Activated CD4-positive, alpha-beta T cell treated with anti-CD3 and anti-CD28 coated beads for 24 hours (primary cell): ENCODE measurements at regions not wholly inside any gene's neighbourhood (a gene's known extent, or its start where the extent isn't known, plus 50 kb on each side); places are given as distances from the start of the nearest gene placed in this dataset.

Experiments
- DNase-seq, 2 donors: peaks; one replicate each; pipeline ENCODE4 v3.0.0-alpha.2; 2020; ENCODE audit warnings: low read depth in 2 of 2

- DNase-seq, result no peak
Observed at GRCh38 chr5:158482125-158482524, 617.6 kb downstream of the EBF1 start.

GRCh38 chr5:158478139-158478538 lies 619.2 kb upstream of the CLINT1 start:
- DNase-seq, result no peak

GRCh38 chr5:158477214-158477613 lies 618.3 kb upstream of the CLINT1 start:
- no peak for DNase-seq

GRCh38 chr5:158473016-158473635 lies 614.2 kb upstream of the CLINT1 start:
- DNase-seq, result no peak

- no peak for DNase-seq
Observed at GRCh38 chr5:158471535-158471924, 612.6 kb upstream of the CLINT1 start.

- DNase-seq, result no peak
Observed at GRCh38 chr5:158470764-158471534, 612.0 kb upstream of the CLINT1 start.

GRCh38 chr5:158468444-158468843 lies 609.5 kb upstream of the CLINT1 start:
- no peak for DNase-seq

GRCh38 chr5:158466191-158466590 lies 607.2 kb upstream of the CLINT1 start:
- no peak for DNase-seq

GRCh38 chr5:158465086-158465972 lies 606.4 kb upstream of the CLINT1 start:
- no peak for DNase-seq

- no peak for DNase-seq
Observed at GRCh38 chr5:158464383-158464782, 605.4 kb upstream of the CLINT1 start.

- no peak for DNase-seq
Observed at GRCh38 chr5:158463938-158464337, 605.0 kb upstream of the CLINT1 start.

GRCh38 chr5:158463188-158463587 lies 604.2 kb upstream of the CLINT1 start:
- DNase-seq, result no peak

GRCh38 chr5:158462349-158463114 lies 603.6 kb upstream of the CLINT1 start:
- DNase-seq, result no peak

GRCh38 chr5:158461240-158461854 lies 602.4 kb upstream of the CLINT1 start:
- DNase-seq, result no peak

- no peak for DNase-seq
Observed at GRCh38 chr5:158458086-158458485, 599.1 kb upstream of the CLINT1 start.

- no peak for DNase-seq
Observed at GRCh38 chr5:158456756-158457155, 597.8 kb upstream of the CLINT1 start.

- DNase-seq, result no peak
Observed at GRCh38 chr5:158456241-158456640, 597.3 kb upstream of the CLINT1 start.

GRCh38 chr5:158451993-158452672 lies 593.2 kb upstream of the CLINT1 start:
- no peak for DNase-seq

- no peak for DNase-seq
Observed at GRCh38 chr5:158451203-158451992, 592.5 kb upstream of the CLINT1 start.

GRCh38 chr5:158450751-158451171 lies 591.8 kb upstream of the CLINT1 start:
- DNase-seq, result no peak
